ENCODE measurements at regions not wholly inside any gene's neighbourhood (a gene's known extent, or its start where the extent isn't known, plus 50 kb on each side); places are given as distances from the start of the nearest gene placed in this dataset.

DNA sequence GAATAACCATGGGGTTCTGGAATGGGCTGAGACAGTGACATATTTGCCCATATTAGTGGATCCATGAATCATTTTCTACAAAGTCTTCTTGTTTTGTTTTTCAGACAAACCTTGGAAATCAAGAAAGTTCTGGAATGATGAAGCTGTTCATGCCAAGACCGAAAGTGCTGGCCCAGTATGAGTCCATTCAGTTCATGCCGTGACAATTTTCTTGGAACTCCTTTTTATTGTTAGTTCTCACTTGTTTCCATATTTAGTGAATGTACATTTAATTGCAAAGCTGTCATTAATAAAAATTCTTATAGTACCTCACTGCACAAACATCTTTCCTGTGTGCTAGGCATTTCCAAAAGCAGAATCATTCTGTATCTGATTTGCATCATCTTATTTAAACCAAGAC lies 100.6 kb upstream of the KCNJ15 start:
- DNase-seq (ENCODE audit: low spot score) = no peak

DNA sequence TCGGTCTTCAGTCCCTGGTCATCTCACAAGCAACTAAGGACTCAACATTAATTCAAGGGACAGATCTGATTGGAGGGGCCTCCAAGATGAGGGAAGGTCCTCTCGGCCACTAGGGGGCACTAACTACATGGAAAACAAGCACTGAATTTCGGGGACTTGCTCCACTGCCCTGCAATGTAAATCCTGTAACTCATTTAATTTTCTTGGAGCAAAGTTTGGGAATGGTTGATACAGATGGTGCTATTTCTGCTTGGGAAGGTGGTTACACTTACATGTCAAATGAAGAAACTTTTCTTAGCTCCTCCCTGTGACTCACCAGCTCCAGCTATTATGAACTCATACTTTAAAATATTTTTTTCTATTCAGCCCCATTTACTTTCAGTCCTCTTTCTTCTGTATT lies 97.4 kb upstream of the KCNJ15 start:
- DNase-seq (ENCODE audit: low spot score) = peak; percentile 23

DNA sequence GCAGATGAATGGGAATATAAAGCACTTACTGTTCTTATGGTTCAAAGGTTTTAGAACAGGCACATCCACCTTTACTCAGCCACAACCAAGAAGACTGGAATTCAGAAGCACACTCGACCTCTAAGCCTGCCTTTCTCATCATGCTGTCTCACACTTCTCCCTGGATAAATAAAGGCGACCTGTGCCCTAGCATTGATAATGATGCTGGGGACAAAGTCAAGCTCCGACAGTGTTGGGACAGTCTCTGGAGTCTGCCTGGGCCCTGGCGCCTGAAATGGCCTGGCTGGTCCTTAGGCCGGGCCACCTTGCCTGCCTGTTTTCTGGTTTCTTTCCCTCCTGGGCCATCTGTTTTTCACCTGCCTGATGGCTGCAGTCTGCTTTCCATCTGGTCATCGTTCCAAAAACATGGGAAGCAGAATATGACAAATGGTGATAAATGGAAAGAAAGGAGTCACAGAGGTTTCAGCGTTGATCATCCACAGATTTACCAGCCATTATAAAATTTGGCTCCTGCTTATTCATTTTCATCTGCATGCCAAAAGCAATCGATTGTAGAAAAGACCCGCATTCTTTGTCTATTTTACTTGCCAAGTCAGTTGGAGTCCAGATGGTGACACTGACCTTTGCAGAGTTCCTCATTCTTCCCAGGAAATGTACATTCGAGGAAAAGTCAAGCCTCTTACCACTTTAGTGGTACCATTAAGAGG lies 91.2 kb upstream of the KCNJ15 start:
- peak; percentile 84 for DNase-seq (ENCODE audit: low spot score)

DNA sequence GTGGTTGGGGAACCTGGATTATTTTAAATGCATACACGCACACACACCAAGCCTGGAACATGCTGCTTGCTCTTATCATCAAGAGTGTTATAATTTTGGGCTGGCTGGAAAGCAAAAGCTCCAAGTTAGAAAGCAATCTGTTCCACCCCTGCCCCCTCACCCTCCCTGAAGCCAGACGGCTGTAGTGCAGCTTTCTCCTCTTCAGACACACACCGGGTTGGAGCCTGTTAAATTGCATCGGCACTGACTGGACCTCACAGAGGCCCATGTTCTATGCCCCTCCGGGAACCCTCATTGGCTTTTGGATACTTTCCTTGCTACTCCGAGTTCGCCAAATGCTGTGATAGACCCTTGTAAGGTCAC lies 90.6 kb upstream of the KCNJ15 start:
- no peak for DNase-seq (ENCODE audit: low spot score)

DNA sequence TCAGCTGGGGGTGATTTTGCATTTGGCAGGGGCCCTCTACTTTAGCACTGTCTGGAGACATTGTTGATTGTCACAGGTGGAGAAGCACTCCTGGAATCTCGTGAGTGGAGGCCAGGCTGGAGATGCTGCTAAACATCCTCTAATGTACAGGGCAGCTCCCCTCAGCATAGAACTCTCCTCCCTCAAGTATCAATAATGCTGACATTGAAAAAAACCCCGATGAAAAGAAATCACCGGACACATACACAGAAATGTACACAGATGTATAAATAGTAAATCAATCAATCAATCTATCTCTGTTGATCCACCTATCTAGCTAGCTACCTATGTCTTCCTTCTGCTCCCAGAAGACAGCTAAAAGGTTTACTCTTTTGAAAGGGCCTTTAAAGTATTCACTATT lies 89.4 kb upstream of the KCNJ15 start:
- DNase-seq (ENCODE audit: low spot score) = no peak

DNA sequence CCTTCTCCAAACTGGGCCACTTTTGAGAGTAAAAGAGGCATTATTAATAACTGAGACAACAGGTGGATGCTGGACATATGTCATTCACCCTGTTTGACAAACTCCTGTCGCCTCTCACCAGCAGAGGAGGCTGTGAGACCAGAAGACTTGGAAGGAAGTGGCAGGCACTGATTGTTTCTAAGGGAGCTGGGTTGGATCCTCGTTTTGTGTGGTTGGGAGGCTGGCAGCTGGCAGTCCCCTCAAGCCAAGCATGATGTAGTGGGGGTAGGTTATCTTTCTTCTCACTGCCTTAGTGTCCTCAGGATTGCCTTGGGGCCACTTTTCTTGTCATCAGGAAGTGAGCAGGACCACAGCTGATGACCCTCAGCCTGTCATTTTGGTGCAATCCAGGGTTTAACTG lies 86.5 kb upstream of the KCNJ15 start:
- DNase-seq (ENCODE audit: low spot score) = no peak

DNA sequence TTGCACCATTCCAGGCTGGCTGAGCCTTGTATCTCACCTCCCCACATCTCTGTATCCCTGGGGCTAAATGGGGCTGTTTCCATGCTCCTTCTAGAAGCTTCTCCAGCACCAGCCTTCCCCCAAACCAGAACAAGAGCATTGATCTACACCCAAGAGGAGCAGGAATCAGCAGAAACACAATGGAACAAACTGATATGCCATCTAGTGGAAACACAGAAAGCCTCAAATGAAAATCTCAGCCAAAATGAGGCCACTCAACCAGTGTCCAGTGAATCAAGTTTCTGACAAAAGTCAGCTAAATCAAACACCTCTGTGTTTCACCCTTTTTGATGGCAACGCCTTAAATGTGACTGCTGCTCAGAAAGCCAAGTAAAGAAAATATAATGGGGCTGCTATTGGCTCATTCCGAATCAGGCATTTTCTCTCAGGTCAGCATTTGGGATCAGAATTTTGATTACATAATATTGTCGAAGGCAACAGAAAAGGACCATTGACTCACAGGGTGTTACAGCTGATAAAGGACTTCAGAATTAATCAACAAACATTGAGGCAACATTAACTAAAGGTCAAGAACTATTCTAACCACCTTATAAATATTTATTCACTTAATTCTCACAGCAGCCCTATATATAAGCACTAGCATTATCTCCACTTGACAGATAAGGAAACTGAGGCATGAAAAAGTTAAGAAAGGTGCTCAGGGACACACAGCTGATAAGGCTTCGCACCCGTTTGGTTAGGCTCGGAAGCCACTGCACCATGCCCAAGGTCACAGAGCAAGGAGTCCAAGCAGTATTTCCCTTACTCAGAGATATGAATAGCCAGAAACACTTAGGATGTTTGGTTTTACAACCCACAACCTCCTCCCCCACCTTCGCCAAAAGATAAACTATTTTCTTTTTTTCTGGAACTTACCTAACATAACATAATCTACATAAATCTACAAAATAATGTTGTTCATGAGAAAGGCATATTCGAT lies 85.8 kb upstream of the KCNJ15 start:
- no peak for DNase-seq (ENCODE audit: low spot score)

DNA sequence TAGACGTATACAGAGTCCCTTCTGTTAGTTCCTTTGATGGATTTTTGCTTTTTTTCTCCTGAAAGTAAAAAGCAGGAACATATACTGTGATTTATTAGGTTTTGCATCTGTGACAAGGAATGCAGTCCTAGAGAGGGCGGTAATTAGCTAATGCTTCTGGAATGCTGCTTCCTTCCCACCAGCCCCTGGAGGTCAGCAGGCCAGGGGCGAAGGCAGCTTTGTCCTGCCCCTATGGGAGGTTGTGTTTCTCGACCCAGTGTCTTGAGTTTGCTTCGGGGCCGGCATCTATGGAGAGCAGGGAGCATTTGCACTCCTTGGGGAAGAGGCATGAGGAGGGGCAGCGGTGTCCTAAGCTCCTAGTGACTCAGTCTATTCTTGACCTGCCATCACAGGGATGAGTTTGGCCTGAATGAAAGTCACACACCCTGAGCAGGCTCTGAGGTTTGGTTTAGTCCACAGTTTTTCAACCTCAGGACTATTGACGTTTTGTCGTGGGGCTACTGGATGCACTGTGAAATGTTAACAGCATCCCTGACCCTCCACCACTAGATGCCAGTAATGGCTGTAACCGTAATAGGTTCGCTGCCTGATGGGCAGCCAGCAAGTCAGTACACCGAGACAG lies 85.0 kb upstream of the KCNJ15 start:
- no peak for DNase-seq (ENCODE audit: low spot score)

DNA sequence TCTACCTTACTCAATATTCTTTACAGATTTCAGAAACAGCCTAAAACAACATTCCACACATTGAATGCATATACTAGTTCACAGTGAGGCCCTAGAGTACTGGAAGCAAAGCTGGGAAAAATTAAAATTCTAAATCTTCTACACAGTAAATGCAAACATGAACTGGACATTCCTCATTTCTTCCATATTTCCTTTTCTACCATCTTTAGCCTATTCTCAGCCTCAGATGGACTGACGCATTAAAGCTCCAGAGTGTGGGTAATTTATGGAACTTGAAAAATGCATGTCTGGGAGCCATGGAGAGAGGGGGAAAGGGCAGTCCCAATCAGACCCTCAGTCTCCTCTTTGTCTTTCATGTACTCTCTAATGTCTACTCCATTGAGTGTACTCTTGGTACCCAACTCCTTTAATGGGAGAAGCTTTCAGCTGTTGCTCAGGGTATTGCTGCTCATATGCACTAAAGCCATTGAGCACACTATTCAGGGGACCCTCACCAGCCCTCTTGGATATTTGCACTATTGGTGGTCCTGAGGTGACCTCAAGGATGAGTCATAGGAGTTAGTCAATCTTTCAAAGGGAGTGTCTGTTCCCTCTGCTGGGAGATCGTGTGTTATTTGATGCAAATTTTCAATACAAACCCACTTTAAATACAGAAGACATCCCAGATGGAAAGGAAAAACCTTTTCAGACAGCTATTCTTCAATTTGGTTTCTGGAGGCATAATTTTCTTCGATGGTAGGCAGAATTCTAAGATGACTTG lies 83.3 kb upstream of the KCNJ15 start:
- no peak for DNase-seq (ENCODE audit: low spot score)

DNA sequence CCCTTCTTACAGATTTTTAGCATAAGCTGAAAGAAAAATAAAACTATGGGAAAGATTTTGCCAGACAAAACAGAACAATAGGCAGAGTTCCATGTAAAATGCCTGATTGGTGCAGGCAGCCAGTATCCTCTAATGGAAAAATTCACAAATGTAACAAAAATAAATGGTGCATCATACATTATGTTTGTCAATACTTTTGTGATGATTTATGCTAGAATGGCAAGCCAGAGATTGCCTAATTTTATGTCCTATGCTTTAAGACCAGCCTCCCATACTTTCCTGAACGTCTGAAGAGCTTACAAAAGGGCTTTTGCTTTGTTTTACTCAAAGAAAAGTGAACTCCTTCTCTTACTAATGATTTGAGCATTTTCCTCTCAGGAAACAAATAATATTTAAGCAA lies 81.5 kb upstream of the KCNJ15 start:
- DNase-seq (ENCODE audit: low spot score) = no peak

DNA sequence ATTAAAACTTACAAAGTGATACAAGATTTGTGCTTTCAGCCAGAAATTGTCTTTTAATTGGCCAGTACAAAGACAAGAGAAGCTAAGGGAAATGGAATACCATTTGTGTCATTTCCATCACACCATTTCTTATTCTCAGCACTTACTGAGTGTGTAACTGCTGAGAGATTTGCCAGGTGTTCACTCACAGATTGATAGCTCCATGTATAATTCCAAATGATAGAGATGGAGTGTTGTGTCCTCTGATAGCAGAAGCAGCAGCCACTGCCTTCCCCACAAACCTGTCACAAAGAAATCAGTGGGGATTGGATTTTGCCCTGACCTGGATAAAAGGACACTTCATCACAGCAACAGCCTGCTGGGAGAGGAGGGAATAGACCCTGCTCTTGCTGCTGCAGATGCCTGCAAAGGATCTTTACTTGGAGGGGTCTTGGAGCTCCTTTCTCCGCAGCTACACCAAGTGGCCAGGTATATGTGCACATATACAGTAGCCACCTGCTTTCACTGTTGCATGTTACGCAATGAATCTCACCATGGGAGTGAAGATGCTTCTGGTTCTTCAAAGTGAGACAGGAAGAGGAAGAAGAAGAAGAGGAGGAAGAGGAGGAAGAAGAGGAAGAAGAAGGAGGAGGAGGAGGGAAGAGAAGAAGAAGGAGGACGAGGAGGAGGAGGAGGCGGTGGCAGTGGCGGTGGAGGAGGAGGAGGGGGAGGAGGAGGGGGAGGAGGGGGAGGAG lies 78.7 kb upstream of the KCNJ15 start:
- DNase-seq (ENCODE audit: low spot score) = no peak

DNA sequence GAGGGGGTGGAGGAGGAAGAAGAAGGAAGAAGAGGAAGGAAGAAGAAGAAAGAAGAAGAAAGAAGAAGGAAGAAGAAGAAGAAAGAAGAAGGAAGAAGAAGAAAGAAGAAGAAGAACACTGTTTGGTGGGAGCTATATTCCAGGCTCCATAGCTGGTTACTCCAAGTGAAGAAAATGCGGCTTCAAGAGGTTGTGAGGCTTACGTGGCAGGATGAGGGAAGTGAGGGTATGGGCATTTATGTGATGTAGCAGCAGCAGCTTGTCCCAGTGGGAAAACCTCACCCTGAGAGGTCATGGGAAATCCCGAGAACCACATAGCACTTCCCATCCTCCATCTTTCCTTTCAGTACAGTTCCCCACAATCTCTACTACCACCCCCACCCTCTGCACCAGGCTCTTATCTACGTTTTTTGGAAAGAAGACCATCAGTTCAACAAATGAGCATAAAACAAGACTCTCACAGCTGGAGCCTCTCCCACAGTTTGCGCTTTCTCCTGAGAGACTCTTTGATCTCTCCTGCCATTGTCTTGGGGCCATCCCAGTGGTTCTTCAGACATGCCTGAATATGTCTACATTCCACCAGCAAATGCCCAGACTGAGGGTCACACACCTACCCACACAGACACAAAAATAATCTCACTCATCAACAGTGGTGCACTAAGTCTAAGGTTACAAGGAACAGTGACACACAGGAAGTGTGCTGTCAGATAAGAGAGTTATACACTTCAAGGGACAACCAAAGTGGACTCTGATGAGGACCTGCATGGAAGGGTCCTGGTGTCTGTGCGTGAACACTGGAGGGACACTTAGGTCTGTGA lies 77.9 kb upstream of the KCNJ15 start:
- DNase-seq (ENCODE audit: low spot score) = no peak

DNA sequence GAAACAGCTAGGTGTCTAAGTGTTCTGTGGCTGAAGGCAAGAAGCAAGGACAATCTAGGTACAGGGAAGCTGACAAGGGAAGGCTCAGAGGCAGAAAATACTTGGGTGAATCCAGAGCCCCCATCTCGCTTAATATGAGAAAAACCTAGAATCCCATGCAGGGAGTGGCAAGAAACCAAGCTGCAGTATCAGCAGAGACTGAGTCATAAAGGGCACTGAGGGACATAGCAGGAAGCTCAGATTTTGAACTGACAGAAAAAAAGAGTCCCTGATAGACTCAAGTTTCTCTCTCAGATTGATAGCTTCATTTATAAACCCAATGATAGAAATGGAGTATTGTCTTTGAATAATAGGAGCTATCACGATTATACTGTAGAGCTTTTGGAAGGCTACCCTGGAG lies 77.3 kb upstream of the KCNJ15 start:
- DNase-seq (ENCODE audit: low spot score) = no peak

DNA sequence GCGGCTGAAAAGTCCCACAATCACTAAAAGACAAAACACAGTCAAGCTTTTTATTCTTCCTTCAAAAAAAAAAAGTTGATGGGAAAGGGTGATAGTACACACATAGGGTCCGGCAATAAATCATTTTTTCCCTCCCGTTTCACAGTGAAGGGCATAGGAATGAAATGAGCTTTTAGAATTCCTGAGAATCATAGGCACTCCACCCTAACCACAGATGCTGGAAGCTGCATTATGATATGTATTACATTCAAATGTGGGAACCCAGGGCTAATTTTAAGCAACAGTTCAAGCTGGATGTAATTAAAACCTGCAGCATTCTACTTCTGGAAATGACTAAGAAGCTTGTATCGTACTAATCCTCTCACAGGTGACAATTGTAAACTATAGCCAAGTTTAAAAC lies 75.7 kb upstream of the KCNJ15 start:
- DNase-seq (ENCODE audit: low spot score) = no peak

DNA sequence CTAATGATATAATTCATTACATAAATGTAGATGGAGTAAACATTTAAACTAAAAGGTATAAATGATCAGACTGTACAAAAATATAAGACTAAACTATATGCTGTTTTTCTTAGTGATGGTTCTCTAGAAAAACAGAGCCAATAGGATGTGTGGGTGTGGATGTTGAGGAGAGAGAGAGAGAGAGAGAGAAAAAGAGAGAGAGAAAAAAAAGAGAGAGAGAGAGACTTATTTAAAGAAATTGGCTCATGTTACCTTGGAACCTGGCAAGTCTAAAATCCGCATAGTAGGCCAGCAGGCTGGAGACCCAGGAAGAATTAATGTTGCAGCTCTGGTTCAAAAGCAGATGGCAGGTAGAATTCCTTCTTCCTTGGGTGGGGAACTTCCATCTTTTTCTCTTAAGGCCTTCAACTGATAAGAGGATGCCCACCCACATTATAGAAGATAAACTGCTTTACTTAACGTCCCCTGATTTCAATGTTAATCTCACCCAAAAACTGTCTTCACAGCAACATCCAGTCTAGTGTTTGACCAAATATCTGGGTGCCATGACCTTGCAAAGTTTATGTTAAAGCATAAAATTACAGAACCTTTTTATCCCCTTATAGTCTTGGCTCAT lies 74.3 kb upstream of the KCNJ15 start:
- no peak for DNase-seq (ENCODE audit: low spot score)

DNA sequence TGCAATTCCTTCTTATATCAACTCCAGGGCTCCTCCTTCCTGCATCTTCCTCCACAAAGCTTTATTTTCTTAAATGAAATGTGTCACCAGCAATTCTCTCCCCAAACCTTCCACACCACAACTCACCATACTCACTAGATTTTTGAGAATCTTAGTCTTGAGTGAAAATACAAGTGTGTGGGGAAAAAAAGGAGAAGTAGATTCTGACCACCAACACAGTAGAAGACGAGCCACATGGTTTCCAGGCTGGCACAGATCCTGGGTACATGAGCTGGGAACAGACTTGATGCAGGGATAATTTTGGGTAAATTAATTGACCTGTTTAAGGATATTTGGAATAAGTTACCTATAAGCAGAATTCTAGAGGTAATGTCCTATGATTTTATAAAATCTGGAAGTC lies 72.8 kb upstream of the KCNJ15 start:
- DNase-seq (ENCODE audit: low spot score) = no peak

DNA sequence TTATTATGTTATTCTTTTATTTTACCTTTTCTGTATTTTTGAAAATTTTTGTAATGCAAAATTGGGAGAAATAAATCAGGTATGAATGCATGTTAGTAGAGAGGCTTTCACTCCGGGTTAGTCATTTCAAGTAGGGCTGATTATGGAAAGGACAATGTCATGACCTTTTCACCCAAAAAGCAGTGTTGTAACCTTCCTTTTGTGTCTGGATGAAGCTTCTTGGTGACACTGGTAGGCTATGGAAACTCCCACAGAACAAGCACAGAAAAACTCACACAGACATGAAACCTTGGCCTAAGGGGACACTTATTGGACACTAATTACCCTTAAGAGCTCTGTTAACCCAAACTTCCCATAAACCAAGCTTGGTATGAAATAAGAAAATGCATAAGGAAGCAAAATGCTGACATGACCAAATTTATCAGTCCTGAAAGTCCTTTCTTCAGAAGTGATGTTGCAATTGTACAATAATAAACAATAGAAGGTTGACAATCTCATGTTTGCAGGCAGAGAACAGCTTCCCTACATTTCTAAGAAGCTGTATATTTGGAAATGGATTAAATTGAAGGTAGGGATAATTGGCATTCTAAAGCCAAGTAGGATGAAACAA lies 70.0 kb upstream of the KCNJ15 start:
- DNase-seq (ENCODE audit: low spot score) = no peak

DNA sequence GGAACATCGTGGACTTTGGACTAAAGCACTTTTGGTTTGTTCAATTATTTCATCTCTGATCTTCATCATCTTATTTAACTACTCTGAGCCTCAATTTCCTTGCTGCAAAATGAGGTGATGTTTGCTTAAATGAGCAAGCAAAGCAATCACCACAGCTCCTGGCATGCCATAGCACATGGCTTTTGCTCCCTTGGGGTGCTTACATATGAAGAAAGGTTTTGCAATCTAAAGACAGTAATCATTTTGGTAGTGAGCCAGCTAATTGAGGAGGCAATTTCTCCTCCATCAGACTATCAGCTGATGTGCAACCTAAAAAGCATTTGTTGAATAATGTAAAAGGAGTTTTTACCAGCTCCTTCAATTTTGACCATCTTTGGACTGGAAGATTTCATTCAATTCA lies 68.8 kb upstream of the KCNJ15 start:
- DNase-seq (ENCODE audit: low spot score) = no peak

DNA sequence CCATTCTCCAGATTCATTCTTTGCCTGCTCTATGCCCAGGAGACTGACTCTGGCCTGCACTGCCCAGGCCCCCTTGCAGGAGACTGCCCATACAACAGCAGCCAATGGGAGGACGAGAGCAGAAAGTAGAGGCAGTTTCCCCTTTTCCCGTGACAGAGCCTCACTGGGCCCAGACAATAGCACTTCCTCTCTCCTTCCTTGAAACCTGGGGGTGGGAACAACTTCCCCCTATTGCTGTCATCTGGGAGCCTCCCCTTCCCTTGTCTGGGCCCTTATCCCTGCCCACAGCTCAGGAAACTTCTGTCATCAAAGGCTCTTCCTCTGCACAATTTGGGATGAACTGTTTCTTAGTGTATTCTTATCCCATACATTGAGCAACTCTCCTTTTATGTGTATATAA lies 60.8 kb upstream of the KCNJ15 start:
- no peak for DNase-seq (ENCODE audit: low spot score)

DNA sequence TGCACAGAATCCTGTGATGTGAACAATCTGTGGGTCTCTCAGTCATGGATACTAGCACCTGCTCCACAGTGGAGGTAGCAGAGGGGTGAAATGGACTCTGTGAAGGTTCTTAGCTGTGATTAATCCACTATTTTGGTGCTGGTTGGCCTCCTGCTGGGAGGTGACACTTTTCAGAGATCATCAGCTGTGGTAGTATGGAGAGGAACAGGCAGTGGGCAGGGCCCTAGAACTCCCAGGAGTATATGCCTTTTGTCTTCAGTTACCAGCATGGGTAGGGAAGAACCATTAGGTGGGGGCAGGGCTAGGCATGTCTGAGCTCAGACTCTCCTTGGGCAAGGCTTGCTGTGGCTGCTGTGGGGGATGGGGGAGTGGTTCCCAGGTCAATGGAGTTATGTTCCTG lies 54.0 kb upstream of the KCNJ15 start:
- DNase-seq (ENCODE audit: low spot score) = no peak
